ENCODE measurements at regions not wholly inside any gene's neighbourhood (a gene's known extent, or its start where the extent isn't known, plus 50 kb on each side); places are given as distances from the start of the nearest gene placed in this dataset.
"Not testable (repeated sequence)": the region's sequence is repeated elsewhere in the genome, so short reads cannot be mapped to it uniquely, and the experiment has no call there.

GRCh38 chr16:60792437-60792836 is 1243.8 kb downstream of the CDH8 start:
- in situ Hi-C loops (cut with HindIII; ENCODE audit: low pct_ligation_motif_present, low pct_unique_long_range_greater_than_20kb, low sequenced_read_pairs), result no loop called here
- DNase-seq, result no peak

DNA sequence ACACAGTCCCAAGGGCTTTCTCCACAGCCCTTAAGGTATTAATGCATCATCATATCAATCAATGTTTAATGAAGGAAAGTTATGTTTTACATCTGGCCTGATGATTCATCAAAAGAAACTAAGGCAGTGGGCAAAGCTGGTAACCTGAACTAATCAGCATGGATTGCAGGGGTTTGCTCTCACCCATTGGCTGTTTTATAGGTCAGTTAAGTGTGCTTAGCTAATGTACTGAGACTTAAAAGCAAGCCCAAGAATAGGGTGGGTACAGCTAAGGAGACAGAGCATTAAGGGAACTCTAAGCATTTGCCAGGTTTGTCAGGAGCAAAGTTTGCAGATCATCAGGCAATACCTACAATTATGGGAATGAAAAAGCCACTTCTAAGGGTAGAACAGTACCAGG is 1247.6 kb downstream of the CDH8 start:
- in situ Hi-C loops (cut with HindIII; ENCODE audit: low pct_ligation_motif_present, low pct_unique_long_range_greater_than_20kb, low sequenced_read_pairs), result no loop called here
- DNase-seq, result no peak

DNA sequence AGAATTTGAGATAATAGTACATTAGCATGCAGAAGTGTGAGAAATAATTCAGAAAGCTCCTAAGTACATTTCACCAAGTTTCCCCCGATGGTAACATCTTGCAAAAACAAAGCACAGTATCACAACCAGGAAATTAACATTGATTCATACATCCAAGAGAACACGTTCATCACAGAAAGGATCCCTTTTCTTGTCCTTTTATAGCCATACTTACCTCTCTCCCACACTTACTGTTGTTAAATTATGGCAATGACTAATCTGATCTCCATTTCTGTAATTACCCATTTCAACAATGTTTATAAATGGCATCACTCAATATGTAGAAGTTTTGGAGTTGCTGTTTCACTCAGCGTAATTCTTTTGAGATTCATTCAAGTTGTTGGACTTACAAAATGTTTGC is 1260.0 kb downstream of the CDH8 start:
- no peak for DNase-seq
- in situ Hi-C loops (cut with HindIII; ENCODE audit: low pct_ligation_motif_present, low pct_unique_long_range_greater_than_20kb, low sequenced_read_pairs), result no loop called here

DNA sequence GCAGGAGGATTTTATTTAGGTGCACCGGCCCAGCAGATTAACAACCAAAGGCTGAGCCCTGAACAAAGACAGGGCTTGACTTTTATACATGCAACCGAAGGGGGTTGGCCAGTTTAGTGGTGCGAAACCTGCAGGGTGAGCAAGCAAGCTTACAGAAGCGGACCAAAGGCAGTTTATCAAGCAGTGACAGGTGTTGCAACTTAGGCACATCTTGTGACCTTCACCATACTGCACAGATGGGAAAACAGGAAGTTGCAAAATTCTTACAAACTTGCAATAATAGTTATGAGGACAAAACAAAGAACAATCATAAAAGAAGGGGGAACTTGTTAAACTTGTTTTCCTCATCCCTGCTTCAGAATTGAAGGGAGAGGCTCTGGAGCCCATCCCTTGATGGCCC is 1265.1 kb downstream of the CDH8 start:
- in situ Hi-C loops (cut with HindIII; ENCODE audit: low pct_ligation_motif_present, low pct_unique_long_range_greater_than_20kb, low sequenced_read_pairs), result no loop called here
- DNase-seq, result no peak

DNA sequence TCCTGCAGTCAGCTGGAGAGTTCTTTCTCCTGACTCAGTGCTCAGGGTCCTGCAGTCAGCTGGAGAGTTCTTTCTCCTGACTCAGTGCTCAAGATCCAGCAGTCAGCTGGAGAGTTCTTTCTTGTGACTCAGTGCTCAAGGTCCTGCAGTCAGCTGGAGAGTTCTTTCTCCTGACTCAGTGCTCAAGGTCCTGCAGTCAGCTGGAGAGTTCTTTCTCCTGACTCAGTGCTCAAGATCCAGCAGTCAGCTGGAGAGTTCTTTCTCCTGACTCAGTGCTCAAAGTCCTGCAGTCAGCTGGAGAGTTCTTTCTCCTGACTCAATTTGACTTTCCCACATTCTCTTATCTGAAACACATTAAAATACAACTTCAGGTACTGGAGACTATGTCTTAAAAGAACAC is 1265.9 kb downstream of the CDH8 start:
- in situ Hi-C loops (cut with HindIII; ENCODE audit: low pct_ligation_motif_present, low pct_unique_long_range_greater_than_20kb, low sequenced_read_pairs); DNase-seq: not testable (repeated sequence)

DNA sequence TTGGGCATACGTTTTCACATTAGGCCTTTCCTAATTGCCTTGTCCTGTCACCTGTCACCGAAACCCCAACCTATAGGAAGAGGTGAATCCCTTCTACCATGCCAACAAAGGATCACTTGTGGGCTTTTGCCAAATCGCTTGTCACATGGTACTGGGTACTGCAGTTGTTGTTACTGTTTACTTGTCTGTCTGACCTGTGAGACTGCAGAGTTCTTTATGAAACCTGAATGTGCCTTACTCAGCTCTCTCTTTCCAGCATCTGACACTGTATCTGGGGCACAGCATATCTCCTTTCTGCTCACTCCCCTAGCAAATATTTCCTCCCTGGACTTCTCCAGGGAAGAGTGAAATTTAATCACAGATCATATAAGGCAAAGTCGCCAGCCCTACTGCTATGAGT is 1272.4 kb downstream of the CDH8 start:
- no peak for DNase-seq
- in situ Hi-C loops (cut with HindIII; ENCODE audit: low pct_ligation_motif_present, low pct_unique_long_range_greater_than_20kb, low sequenced_read_pairs), result no loop called here

DNA sequence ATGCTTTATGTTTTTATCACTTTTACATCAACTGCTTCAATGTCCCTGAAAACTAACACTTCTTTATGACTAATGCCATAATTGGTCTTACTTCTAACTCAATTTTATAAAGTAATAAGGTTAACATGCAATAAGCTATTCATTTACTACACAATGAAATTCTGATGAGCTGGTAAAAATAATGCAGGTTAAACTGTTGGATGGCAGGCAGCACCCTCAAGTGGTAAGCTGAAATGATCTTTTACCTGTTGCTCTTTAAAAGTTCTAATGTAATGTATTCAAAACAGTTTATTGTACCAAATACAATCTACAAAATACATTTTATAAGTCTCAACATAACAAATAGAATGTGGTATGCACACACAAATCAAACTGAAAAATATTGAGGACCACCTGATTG is 1280.3 kb downstream of the CDH8 start:
- in situ Hi-C loops (cut with HindIII; ENCODE audit: low pct_ligation_motif_present, low pct_unique_long_range_greater_than_20kb, low sequenced_read_pairs), result no loop called here
- DNase-seq, result no peak

- no peak for DNase-seq
- in situ Hi-C loops (cut with HindIII; ENCODE audit: low pct_ligation_motif_present, low pct_unique_long_range_greater_than_20kb, low sequenced_read_pairs), result no loop called here
These were observed 1287.9 kb downstream of the CDH8 start for GRCh38 chr16:60748366-60748765.

DNA sequence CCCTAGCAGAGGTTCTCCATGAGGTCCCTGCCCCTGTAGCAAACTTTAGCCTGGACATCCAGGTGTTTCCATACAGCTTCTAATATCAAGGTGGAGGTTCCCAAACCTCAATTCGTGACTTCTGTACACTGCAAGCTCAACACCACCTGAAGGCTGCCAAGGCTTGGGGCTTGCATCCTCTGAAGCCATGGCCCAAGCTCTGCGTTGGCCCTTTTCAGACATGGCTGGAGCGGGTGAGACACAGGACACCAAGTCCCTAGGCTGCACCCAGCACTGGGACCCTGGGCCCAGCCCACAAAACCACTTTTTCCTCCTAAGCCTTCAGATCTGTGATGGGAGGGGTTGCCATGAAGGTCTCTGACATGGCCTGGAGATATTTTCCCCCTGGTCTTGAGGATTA is 1292.0 kb downstream of the CDH8 start:
- DNase-seq, result no peak

DNA sequence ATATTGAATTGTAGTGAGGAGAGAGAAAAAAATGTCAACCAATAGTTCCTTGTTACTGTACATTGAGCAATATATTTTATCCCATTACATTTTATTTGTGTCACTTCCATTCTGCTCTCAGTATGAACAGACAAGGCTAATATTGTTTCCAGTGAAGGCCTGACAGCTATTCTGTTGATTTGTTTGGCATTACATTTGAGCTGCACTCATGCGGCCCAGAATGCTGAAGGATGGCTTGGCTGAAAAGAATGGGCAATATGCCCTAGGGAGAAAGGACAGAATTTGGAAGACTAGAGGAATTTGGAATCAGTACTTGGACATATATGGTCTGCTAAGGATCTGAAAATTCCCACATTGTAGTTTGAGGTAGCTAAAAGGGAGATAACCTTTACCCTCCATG is 1294.4 kb downstream of the CDH8 start:
- no peak for DNase-seq
- in situ Hi-C loops (cut with HindIII; ENCODE audit: low pct_ligation_motif_present, low pct_unique_long_range_greater_than_20kb, low sequenced_read_pairs), result no loop called here

More for the DNA sequence above, 1292.0 kb downstream of the CDH8 start:
- in situ Hi-C loops (cut with HindIII; ENCODE audit: low pct_ligation_motif_present, low pct_unique_long_range_greater_than_20kb, low sequenced_read_pairs), result no loop called here

DNA sequence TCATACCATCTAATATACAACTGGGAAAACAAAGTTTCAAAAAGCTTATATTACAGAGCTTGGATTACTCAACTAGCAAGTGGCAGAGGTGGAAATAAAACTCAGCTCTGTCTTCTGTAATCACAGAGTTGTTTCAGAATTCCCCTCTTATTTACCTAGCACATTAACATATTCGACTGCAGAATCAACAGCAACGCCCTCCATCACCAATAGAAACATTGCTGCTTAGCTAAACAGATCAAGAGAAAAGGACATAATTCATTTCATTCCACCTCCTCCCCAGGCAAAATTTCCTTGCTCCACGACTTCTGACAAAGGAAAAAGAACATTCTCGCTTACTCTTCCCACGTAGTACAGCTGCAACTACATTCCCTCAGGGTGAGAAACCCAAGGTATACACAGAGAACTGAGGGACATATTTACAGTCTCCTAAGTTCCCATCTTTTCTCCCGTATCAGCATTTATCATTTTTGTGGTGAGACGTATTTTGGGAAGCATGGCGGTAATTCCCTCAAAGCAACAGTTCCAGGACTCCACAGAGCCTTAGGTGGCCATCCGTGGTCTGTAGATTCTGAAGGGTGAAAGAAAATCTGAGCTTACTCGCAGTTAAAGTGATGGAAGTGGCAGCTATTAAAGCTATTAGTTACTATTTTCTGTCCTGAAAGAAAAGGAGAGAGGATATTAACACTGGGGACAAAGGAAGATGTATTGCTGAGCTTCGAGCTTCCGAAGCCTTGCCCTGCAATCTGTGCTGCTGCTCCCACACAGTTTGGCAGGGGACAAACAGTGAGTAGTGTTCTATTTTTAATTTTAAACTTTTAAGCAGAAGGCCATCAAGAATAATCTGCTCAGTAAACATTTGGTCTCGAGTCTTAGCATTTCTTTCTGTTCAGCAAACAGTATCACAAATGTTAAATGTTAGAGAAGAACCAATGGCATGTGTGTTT is 1296.2 kb downstream of the CDH8 start:
- no peak for DNase-seq
- in situ Hi-C loops (cut with HindIII; ENCODE audit: low pct_ligation_motif_present, low pct_unique_long_range_greater_than_20kb, low sequenced_read_pairs), result no loop called here

- in situ Hi-C loops (cut with HindIII; ENCODE audit: low pct_ligation_motif_present, low pct_unique_long_range_greater_than_20kb, low sequenced_read_pairs), result no loop called here
- DNase-seq, result no peak
These were observed 1304.7 kb downstream of the CDH8 start for GRCh38 chr16:60731329-60732050.

- no peak for DNase-seq
- in situ Hi-C loops (cut with HindIII; ENCODE audit: low pct_ligation_motif_present, low pct_unique_long_range_greater_than_20kb, low sequenced_read_pairs), result no loop called here
These were observed 1307.2 kb downstream of the CDH8 start for GRCh38 chr16:60729051-60729450.

DNA sequence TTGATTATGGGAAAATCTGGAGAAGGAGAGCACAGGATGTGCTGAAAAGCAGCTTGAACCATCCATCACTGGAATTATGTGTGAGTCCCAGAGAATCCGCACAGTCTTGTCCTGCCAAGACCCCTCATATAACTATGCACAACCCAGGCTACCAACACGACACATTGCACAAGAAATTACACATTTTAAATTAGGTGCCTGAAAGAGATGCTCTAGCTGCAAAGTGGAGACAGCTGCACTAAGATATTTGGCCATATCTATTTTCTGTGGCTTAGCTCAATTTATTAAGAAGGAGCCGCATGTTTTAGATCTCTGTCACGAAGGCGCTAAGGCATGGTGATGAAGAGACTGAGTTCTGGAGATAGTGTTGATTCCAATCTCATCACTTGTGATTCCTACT is 1308.4 kb downstream of the CDH8 start:
- in situ Hi-C loops (cut with HindIII; ENCODE audit: low pct_ligation_motif_present, low pct_unique_long_range_greater_than_20kb, low sequenced_read_pairs), result no loop called here
- no peak for DNase-seq

DNA sequence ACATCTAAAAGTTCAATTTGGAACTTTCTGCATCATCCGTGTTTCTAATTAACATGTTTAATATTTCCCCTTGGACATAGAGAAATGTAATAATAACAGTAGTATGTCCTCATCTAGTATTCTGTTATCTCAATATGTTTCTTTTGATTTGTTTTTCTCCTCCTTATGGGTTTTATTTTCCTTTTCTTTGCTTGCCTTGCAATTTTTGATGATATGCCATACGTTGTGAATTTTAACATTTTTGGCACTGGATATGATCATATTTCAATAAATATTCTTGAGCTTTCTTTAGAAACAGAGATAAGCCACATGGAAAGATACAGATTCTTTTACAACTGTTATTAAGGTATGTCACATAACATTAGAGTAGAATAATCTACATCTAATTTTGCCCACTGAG is 1316.2 kb downstream of the CDH8 start:
- in situ Hi-C loops (cut with HindIII; ENCODE audit: low pct_ligation_motif_present, low pct_unique_long_range_greater_than_20kb, low sequenced_read_pairs), result no loop called here
- DNase-seq, result no peak

DNA sequence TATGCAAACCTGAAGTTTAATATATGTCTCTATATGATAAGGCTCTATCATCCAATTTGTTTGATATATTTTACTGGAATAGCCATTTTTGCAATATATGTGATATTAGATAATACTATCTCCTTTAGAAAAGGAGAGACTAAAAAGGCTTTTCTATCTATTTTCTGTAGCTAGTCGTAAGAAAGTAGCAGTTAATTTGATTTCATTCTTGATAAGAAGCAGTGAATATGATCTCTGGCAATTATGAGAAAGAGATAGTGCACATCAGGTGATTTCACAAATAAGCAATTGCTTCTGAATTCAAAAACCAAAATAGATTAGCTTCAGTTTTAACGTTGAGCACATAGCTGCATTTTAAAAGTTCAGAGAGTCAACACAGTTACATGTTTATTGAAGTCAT is 1318.4 kb downstream of the CDH8 start:
- in situ Hi-C loops (cut with HindIII; ENCODE audit: low pct_ligation_motif_present, low pct_unique_long_range_greater_than_20kb, low sequenced_read_pairs), result no loop called here
- no peak for DNase-seq

- DNase-seq, result no peak
- in situ Hi-C loops (cut with HindIII; ENCODE audit: low pct_ligation_motif_present, low pct_unique_long_range_greater_than_20kb, low sequenced_read_pairs), result no loop called here
These were observed 1324.1 kb downstream of the CDH8 start for GRCh38 chr16:60712144-60712543.

GRCh38 chr16:60704726-60705125 is 1331.5 kb downstream of the CDH8 start:
- DNase-seq, result no peak
- in situ Hi-C loops (cut with HindIII; ENCODE audit: low pct_ligation_motif_present, low pct_unique_long_range_greater_than_20kb, low sequenced_read_pairs), result no loop called here

GRCh38 chr16:60703096-60703495 is 1333.1 kb downstream of the CDH8 start:
- in situ Hi-C loops (cut with HindIII; ENCODE audit: low pct_ligation_motif_present, low pct_unique_long_range_greater_than_20kb, low sequenced_read_pairs), result no loop called here
- DNase-seq, result no peak

GRCh38 chr16:60686824-60687223 is 1349.4 kb downstream of the CDH8 start:
- peak; percentile 22 for DNase-seq
- in situ Hi-C loops (cut with HindIII; ENCODE audit: low pct_ligation_motif_present, low pct_unique_long_range_greater_than_20kb, low sequenced_read_pairs), result no loop called here
